GM21717 (cell line): ENCODE measurements at regions not wholly inside any gene's neighbourhood (a gene's known extent, or its start where the extent isn't known, plus 50 kb on each side); places are given as distances from the start of the nearest gene placed in this dataset.
"Not testable (repeated sequence)": the region's sequence is repeated elsewhere in the genome, so short reads cannot be mapped to it uniquely, and the experiment has no call there.

Experiments used
- ATAC-seq: cut with Tn5 transposase; IDR thresholded peaks from one replicate; pipeline ENCODE4 v1.9.1; 2021; ENCODE audit warnings: mild to moderate bottlenecking, moderate library complexity; ENCODE audit not compliant: unreplicated experiment

GRCh38 chr14:71749613-71750238 is 182.5 kb upstream of the RGS6 start:
- ATAC-seq = no peak

DNA sequence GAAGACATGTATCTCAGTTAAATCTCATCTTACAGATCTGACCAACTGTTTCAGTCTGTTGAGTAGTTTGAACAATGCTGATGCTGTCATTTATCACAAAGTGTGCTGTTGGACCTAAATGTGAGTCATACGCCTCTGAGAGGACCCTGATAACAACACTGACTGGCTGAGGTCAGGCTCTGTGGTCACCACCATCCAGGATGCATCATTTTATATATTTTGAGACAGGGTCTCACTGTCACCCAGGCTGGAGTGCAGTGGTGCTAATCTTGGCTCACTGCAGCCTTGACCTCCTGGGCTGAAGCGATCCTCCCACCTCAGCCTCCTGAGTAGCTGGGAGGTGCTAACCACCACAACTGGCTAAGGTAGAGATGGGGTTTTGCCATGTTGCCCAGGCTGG is 181.0 kb upstream of the RGS6 start:
- no peak for ATAC-seq

DNA sequence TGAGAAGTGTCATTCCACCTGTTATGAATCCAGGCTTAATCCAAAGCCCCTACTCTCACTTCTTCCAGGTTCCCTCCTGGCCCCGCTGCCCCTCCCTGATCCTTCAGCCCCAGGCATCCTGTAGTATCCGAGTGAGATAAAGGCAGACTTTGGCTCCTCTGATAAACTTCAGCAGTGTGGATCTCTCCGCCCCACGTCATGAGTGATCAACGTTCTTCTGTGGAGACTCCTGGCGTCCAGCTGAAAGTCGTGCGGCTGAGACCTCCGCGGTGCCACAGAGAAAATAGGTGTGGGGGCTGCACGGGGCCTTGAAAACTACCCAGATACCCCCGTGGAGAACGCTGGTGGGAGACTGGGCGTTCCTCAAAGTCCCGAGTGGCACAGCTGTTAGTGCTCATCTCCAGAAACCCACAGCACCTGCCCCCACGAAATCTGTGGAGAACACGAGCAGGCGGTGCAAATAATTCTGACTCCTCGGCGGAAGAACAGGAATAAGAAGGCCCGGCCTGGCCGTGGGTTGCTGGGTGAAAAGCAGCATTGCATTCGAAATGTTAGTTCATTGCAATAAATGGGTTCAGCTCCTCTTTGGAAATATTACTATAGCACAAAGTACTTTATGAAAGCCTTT is 180.0 kb upstream of the RGS6 start:
- no peak for ATAC-seq

DNA sequence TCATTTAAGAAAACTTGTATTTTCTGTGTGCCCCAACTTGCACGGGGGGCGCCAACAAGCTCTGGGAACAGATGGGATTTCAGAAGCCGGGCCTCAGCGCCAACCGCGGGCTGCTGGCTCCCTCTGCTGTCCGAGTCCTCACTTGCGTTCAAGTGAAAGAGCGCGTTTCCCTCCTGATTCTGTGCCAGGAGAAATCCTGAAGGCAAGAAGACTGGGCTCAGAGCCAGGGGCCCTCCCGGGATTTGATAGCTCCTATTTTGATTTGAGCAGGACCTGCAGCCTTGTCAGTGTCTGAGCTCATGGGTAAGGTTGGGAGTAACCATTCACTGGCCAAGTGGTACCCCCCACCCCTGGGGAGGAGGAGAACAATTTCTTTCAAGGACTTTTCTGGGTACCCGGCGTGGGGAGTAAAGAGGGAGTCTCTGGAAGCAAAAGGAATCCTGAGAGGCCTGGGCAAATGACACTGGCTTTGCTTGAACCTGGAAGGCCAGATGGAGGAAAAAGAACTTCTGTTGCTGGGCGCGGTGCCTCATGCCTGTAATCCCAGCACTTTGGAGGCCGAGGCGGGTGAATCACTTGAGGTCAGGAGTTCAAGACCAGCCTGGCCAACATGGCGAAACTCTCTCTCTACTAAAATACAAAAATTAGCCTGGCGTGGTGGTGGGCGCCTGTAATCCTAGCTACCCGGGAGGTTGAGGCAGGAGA is 179.0 kb upstream of the RGS6 start:
- no peak for ATAC-seq

DNA sequence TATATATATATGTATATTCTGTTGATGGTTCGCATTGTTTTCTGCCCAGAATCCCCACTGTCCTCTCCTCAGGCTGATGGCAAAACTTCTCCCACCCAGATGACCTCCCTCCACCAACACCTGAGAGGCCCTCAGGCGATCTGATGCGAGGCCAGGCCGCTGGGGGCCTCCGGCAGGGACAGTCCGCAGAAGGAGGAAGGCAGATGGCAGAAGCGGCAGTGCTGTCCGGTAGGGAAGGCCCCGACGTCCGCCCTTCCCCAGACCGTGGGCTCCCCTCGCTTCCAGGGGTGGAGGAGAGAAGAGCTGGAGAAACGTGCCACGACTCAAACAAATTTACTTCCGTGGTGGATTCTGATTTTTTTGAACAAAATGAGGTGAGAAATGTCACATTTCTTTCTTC is 178.3 kb upstream of the RGS6 start:
- ATAC-seq = no peak

DNA sequence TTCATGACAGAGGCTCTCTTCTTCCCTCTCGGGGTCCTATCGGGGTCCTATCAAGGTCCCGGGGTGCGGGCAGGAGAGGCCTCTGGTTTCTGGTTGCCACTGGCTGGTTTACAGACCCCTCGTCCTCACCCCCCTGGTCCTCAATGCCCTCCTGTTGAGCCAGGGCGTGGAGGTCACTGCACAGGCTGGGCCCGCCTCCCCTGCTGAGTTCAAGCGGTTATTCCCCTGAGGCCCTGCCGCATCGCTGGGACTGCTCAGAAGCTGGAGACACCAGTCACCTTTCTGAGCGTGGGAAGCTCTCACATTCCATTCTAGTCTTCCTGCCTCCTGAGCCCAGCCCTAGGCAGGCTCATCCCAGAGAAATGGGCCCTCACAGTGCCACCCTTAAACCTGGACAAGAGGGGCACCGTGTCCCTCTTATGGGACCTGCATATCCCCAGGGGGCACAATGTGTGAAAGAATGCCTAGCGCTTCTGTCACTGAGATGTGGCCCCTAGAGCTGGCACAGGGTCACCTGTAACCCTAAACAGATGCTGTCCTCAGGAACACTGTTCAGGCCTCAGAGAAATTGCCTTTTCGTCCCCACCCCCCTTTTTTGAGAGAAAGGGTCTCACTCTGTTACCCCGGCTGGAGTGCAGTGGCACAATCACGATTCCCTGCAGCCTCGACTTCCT is 177.7 kb upstream of the RGS6 start:
- ATAC-seq = no peak

DNA sequence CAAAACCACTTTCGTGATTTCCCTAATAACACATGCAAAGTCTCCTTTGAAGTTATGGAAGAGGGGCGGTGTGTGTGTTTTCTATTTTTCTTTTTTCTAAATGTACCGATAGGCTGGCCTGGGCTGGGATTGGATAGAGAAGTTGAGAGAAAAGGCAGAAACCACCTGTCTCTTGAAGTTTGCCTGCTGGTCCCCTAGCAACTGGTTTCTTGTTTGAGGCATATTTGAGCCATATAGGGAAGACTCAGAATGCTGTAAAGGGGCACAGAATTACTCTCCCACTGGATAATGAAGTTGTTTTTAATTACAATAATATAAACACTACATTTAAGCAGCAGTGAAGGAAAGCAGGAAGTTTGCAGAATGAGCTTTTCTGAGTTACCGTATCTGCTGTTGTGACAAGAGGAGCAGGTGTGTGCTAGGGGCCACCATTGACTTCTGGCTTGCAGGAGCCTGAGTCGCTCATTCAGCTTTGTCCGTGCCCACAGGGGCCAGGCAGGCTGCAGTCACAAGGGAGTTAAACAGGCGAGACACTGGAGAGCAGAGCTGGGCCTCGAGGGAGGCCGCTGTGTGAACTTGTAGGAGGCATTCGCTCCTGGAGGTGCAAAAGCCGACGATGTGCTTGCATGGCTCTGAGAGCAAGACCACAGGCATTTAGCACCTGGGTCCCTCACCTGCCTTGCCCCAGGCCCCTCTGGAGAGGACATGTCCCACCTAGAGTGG is 173.8 kb upstream of the RGS6 start:
- ATAC-seq = no peak

- no peak for ATAC-seq
Observed at GRCh38 chr14:71762575-71762974, 169.7 kb upstream of the RGS6 start.

DNA sequence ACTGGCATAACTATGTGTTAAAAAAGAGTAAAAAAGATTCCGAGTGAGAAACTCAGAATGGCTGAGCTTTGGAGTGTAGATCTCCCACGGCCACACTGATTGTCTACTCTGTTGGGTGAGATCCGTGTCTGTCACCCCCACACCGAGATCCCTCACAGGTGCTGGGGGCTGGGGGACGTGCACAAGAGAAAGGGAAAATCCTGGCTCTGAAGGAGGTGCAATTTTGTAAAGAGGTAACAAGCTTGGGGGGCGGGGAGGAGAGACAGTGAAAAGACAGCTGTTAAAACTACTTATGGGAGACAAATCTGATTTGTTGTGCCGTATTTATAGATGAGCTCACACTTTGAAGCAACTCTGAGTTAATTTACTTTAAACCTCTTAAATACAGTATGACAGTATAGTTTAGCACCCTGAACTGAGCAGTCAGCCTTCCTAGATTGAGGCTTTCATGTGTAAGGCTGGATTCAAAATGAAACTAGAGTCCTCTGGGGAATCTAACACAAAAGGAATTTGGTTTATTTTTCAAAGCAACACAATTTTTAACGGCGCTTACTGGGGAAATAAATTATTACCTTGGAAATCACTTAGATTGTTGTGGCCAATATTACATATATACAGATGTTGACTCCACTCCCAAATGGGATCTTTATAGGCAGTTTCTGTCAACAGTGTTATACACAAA is 167.4 kb upstream of the RGS6 start:
- no peak for ATAC-seq

- ATAC-seq = no peak
Observed at GRCh38 chr14:71765505-71765904, 166.7 kb upstream of the RGS6 start.

DNA sequence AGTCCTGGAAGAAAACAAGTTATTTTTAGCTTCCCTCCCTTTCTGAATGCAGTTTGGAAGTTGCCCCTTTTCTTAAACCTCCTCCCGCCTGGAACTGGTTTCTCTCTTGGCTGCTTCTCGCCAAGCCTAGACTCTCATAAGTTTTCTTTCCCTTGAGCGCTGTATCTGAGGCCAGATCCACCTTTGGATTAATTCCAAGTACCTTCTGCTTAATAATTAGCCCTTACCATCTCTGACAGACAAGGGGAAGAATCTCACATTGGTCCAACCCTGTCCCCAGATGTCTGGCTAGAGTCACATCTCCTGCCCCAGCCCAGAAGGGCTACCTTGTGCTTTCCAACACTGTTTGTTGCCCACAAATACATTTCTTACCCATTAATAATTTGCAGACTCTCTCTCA is 161.8 kb upstream of the RGS6 start:
- ATAC-seq = no peak

- not testable (repeated sequence) for ATAC-seq
Observed at GRCh38 chr14:71771421-71771820, 160.8 kb upstream of the RGS6 start.

DNA sequence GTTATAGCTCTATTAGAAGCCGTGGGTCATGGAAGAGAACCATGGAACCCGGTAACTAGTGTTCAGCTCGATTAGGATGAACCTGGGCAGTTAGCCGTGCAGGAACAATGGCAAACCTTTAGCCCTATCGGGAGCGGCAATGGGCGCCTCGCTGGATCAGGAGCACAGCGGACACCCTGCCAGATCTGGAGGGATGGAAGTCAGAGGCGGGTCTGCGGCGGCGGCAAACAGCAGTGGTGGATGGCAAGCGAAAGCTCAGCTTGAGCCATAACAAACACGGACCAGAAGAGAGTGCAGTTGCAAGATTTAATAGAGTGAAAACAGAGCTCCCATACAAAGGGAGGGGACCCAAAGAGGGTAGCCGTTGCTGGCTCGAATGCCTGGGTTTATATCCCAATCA is 160.2 kb upstream of the RGS6 start:
- not testable (repeated sequence) for ATAC-seq

DNA sequence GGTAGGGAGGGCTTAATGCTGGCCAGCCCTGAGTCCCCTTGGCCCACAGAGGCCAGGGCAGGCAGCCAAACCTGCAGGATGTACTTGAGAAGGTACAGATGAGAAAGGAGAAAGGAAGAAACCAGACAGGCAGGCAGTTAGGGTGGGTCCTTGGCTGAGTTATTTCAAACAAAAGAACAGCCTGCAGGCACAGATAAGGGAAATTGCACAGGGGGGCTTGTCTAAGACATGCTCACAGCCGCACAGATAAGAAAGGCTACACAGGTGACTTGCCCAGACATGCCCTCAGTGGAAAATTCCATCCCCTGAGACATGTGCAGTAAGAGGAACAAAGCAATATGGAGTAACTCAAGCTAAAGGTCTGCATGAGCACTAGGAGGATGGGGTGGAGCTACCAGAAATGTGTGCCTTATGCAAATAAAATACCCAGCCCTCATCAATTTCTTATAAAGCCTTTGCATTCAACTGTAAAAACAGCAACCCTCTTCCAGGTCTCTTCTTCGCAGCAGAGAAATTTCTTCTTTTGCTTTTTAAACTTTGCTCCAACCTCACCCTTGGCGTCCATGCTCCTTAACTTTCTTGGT is 158.2 kb upstream of the RGS6 start:
- no peak for ATAC-seq

DNA sequence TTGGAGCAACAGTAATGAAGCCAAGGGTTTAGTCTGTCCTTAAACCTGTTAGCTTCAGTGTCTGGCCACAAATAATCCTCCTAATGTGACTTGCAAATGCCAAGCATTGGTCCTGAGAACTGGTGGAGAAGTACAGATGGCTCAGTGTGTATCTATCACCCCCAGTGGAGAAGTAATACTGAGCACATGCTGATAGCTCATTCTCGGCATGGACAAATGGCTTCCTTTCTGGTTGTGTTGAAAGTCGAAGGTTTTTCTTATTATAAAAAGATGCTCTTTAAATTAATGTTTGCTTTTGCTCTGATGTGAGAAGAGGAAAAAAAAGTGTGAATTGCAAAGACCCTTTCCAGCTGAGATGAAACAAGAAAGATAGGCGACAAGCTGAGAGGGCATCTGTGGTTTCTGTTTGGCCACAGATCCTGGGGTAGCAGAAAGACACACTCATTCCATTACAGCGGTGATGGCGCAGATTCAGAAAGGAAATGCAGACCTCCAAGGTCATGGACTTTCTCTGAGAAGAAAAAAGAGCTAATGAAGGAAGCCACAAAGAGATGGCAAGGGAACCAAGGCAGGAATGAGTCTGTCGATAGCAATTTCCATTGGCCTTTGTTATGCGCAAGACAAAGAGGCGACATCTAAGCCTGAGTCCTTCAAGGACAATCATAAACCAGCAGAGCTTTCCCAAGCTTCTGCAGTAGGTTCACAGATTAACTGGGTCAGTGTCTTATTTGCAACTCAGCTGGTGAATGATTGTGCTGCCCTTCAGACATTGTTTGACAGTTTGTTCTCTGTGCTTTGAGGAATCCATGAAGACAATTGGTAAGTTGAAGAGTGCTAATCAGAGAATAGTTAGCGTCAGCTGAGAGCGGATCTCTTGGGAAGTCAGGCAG is 155.5 kb upstream of the RGS6 start:
- no peak for ATAC-seq

GRCh38 chr14:71780075-71780474 is 152.2 kb upstream of the RGS6 start:
- ATAC-seq = no peak

DNA sequence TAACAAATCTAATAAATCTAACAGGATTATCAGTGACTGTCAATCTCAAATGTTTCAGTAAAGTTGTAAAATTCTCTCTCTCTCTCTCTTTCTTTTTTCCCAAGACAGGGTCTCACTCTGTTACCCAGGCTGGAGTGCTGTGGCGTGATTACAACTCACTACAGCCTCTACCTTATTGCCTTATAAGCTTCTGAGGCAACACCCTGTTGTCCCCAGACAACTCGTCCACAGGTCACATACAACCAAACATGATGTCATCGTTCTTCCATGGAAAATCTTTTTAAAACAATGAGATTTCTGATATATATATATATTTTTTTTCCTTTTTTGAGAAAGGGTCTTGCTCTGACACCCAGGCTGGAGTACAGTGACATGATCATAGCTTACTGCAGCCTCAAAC is 151.4 kb upstream of the RGS6 start:
- no peak for ATAC-seq

GRCh38 chr14:71783088-71783487 is 149.1 kb upstream of the RGS6 start:
- no peak for ATAC-seq

GRCh38 chr14:71783786-71784185 is 148.4 kb upstream of the RGS6 start:
- ATAC-seq = no peak
